Fibroblast of pulmonary artery (primary cell): ENCODE measurements at regions not wholly inside any gene's neighbourhood (a gene's known extent, or its start where the extent isn't known, plus 50 kb on each side); places are given as distances from the start of the nearest gene placed in this dataset.

Experiments
- DNase-seq: peaks from one replicate; pipeline ENCODE4 v3.0.0-alpha.2; 2010; ENCODE audit warnings: low read depth
- H3K4me3 ChIP-seq: replicated peaks from 2 replicates; pipeline ENCODE4 v1.5.1; 2011; ENCODE audit warnings: low read depth, mild to moderate bottlenecking, control low read depth, low read length, moderate library complexity
- CTCF ChIP-seq: IDR thresholded peaks from 2 replicates; pipeline ENCODE4 v1.5.1; 2011; ENCODE audit warnings: mild to moderate bottlenecking, control low read depth, low read length, inconsistent platforms; ENCODE audit errors: missing control alignments

- no peak overlapping the region for H3K4me3 ChIP-seq
- DNase-seq = no peak
- no peak for TF ChIP-seq CTCF
Observed at GRCh38 chr2:66762761-66763160, 327.8 kb downstream of the MEIS1 start.

- DNase-seq = no peak
- TF ChIP-seq CTCF = no peak
- H3K4me3 ChIP-seq = no peak overlapping the region
Observed at GRCh38 chr2:66766582-66766981, 331.7 kb downstream of the MEIS1 start.

- no peak overlapping the region for H3K4me3 ChIP-seq
- TF ChIP-seq CTCF = no peak
- no peak for DNase-seq
Observed at GRCh38 chr2:66771359-66771976, 336.5 kb downstream of the MEIS1 start.

GRCh38 chr2:66772618-66773017 lies 337.7 kb downstream of the MEIS1 start:
- H3K4me3 ChIP-seq = no peak overlapping the region
- peak; percentile 2 for TF ChIP-seq CTCF
- DNase-seq = peak; percentile 9

GRCh38 chr2:66775730-66776422 lies 341.0 kb downstream of the MEIS1 start:
- DNase-seq = no peak
- no peak overlapping the region for H3K4me3 ChIP-seq
- no peak for TF ChIP-seq CTCF

GRCh38 chr2:66781804-66782203 lies 346.9 kb downstream of the MEIS1 start:
- TF ChIP-seq CTCF = no peak
- H3K4me3 ChIP-seq = no peak overlapping the region
- DNase-seq = no peak
